ENCODE measurements at regions not wholly inside any gene's neighbourhood (a gene's known extent, or its start where the extent isn't known, plus 50 kb on each side); places are given as distances from the start of the nearest gene placed in this dataset.

DNA sequence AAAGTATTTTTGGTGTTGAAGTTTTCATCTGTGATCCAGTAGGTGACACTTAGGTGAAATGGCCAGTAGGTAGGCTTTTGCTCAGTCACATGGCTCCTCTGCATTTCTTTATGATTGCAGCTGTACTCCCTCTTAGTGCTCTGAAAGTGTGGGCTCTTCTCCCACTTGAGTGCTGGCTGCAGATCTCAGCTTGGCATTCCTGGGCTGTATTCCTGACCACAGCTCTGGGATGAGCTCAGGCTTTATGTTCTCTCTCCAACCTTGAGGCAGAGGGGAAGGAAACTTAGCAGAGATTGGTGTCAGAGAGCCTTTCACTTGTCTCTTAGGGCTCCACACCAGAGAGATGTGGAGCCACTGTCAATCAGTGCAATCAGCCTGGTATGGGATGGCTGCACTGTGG lies 254.3 kb downstream of the NDFIP2 start:
- Mint-ChIP-seq H3K36me3 (no peaks in the 10 kb centered on the region), H3K27ac (no peak overlapping the region), H3K4me3 (no peak overlapping the region), H3K9me3 (no peaks in the 10 kb centered on the region), H3K27me3 (peaks cover 5% of the 10 kb centered on the region), H3K4me1 (no peaks in the 10 kb centered on the region)
- DNase-seq = no peak
- no peak for ATAC-seq (ENCODE audit: low read depth)
- POLR2A ChIA-PET = no interaction called here

DNA sequence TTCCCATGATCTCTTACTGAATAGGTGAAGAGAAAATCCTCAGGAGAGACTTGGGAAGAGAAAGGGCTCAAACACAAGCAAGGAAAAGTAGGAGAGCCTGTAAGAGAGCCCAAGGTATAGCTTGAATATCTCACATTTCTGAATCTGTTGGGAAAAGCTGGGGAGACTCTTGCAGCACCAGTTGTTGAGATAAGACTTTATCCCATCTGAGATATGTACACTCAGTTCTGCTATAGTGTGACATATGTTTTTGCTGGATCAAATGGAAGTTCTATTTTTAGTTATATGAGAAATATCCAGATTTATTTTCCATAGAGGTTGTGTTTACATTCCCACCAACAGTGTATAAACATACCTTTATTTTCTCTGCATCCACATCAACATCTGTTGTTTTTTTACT lies 246.1 kb downstream of the NDFIP2 start:
- ATAC-seq (ENCODE audit: low read depth) (no peak), DNase-seq (no peak)
- H3K27ac Mint-ChIP-seq = no peak overlapping the region
- no peak overlapping the region for H3K4me3 Mint-ChIP-seq
- POLR2A ChIA-PET = no interaction called here
- no peaks in the 10 kb centered on the region for H3K9me3 Mint-ChIP-seq
- peaks cover 5% of the 10 kb centered on the region for H3K27me3 Mint-ChIP-seq
- no peaks in the 10 kb centered on the region for H3K4me1 Mint-ChIP-seq
- no peaks in the 10 kb centered on the region for H3K36me3 Mint-ChIP-seq

DNA sequence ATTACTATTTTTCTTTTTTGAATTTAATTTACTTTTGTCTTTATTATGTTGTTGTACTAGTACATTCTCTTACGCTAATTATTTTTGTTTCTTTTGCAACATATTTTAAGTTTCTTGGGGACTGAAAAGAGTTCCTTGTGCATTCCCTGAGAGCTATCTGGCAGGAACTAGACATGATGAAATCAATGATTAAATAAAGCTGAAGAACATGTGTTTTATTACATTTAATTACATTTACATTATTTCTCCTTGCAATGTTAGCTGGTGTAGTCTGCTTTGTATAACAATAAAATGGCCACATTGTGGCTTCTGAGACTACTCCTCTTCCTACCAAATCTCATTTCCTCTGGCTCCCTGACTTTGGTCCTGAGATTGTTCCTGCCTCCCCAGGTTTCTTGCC lies 244.9 kb downstream of the NDFIP2 start:
- Mint-ChIP-seq H3K4me1 (no peaks in the 10 kb centered on the region), H3K4me3 (no peak overlapping the region), H3K9me3 (no peaks in the 10 kb centered on the region), H3K27me3 (peaks cover 2% of the 10 kb centered on the region), H3K36me3 (no peaks in the 10 kb centered on the region), H3K27ac (no peak overlapping the region)
- DNase-seq (no peak), ATAC-seq (ENCODE audit: low read depth) (no peak)
- POLR2A ChIA-PET = no interaction called here

DNA sequence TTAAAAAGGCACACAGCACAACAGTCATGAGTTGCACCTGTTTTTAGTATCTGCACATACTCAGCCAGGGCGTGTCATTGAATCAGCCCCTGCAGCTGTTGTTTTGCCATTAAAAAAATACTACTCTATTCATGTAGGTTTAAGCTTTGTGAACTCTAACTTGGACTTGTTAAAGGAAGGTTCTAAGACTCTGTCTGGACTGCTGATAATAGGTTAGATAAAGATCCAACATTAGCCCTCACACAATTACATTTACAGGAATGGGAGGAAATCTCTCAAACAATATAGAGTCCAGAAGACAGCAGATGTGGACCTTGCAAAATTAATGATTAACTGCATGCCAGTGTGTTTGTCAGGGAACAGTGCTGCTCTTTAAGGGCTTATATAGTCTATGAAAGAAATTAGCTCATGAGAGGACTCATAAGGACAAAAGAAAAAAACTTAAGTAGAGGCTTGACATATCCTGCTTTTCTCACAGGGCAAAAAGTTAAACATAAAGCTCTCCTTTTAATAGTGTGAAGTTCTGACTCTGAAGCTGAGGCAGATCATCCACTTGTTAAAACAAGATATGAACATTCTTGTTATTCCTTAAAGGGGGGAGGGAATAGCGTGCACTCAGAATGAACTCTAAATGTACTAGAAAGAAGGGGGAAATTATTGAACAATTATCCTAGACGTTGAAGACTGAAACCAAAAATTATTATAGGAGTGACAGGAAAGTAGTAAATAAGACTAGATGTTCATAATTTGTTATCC lies 243.6 kb downstream of the NDFIP2 start:
- Mint-ChIP-seq H3K36me3 (no peaks in the 10 kb centered on the region), H3K9me3 (no peaks in the 10 kb centered on the region), H3K4me3 (no peak overlapping the region), H3K4me1 (no peaks in the 10 kb centered on the region), H3K27ac (no peak overlapping the region), H3K27me3 (peaks cover 2% of the 10 kb centered on the region)
- ATAC-seq (ENCODE audit: low read depth) (no peak), DNase-seq (no peak)
- POLR2A ChIA-PET = no interaction called here

DNA sequence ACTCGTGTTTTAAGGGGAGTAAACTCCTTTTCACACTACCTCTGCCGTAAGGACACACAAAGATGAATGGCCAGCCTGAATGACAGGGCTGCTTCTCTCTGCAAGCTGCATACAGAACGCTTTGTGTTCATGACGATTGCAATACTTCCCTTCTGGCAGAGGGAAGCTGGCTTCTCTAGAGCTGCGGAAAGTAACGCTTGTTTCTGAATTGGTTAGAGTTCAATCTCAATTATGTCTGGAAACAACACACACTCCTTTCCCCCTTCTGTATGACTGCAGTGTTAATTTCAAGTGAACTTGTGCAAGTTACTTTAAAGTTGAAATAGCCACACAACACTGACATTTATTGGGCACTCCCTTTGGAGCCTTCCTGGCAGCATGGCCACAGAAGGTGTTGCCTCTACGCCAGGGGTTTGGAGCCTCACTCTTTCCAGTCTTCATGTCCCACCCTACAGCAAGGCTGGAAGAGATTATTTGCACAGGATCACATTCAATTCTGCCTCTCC lies 242.6 kb downstream of the NDFIP2 start:
- POLR2A ChIA-PET = no interaction called here
- no peaks in the 10 kb centered on the region for H3K36me3 Mint-ChIP-seq
- H3K27me3 Mint-ChIP-seq = peaks cover 2% of the 10 kb centered on the region
- DNase-seq (no peak), ATAC-seq (ENCODE audit: low read depth) (no peak)
- no peak overlapping the region for H3K27ac Mint-ChIP-seq
- H3K9me3 Mint-ChIP-seq = peaks cover 1% of the 10 kb centered on the region
- no peak overlapping the region for H3K4me3 Mint-ChIP-seq
- H3K4me1 Mint-ChIP-seq = no peaks in the 10 kb centered on the region

DNA sequence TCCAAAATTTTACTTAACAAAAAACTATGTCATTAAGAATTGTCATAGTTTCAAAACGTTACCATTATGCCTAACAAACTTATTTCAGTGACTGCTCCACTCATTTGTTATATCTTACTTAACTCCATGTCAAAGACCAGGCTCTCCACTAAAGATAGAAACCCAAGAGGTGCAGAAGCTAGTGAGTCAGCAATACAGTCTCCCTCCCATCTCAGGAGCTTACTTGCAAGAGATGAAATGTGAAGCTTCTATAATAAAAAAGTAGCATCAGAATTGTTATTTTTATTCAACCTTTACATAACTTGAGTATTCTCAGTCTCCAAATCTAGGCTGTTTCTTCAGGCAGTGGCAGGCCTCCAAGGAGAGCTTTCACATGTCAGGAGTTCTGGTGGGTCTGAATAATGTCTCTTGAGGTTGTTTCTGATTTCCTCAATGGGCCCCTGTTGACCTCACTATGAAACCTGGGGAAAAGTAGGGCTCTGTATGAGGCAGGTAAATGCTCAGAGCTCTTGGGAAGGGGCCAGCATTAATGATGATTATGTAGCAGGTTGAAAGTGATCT lies 242.0 kb downstream of the NDFIP2 start:
- Mint-ChIP-seq H3K9me3 (peaks cover 3% of the 10 kb centered on the region), H3K27me3 (peaks cover 2% of the 10 kb centered on the region), H3K4me3 (no peak overlapping the region), H3K27ac (no peak overlapping the region), H3K36me3 (no peaks in the 10 kb centered on the region), H3K4me1 (no peaks in the 10 kb centered on the region)
- no peak for DNase-seq
- POLR2A ChIA-PET = no interaction called here
- no peak for ATAC-seq (ENCODE audit: low read depth)

DNA sequence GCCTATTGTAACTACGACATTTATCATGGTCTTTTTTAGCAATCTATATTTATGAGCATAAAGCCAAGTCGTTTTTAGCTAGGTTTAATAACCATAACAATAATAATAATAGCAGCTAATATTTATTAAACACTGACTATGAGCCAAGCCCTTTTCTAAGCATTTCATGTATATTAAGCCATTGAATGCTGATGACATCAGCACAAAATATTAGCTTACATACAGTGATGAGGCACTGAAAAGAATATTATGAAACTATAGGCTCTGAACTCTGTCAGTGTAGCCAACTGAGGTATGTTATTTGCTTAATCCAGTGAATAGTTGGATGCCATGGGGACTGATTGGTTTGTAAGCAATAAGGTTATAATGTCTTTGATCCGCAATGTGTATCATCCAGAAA lies 235.2 kb downstream of the NDFIP2 start:
- Mint-ChIP-seq H3K9me3 (peaks cover 3% of the 10 kb centered on the region), H3K36me3 (no peaks in the 10 kb centered on the region), H3K27ac (no peak overlapping the region), H3K27me3 (peaks cover 2% of the 10 kb centered on the region), H3K4me1 (no peaks in the 10 kb centered on the region), H3K4me3 (no peak overlapping the region)
- DNase-seq (no peak), ATAC-seq (ENCODE audit: low read depth) (no peak)
- POLR2A ChIA-PET = interaction anchor here (0.6 kb wide), 1 partner anchor 1579 kb away, joined by 3 read pairs; no protein-coding TSS in a partner anchor

DNA sequence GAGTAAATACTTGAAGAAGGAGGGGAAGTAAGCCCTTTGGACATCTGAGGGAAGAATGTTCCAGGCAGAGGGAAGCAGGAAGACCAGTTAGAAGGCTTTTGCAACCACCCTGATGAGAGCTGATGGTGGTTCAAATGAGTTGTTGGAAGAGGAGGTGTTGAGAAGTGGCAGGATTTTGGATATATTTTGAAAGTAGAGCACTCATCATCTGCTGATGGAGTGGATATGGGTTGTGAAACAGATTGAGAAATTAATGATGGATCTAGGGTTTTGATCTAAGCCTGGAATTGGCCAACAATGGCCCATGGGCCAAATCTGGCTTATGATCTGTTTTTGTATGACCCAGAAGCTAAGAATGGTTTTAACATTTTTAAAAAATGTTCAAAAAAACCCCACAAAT lies 230.7 kb downstream of the NDFIP2 start:
- Mint-ChIP-seq H3K27ac (no peak overlapping the region), H3K36me3 (no peaks in the 10 kb centered on the region), H3K9me3 (no peaks in the 10 kb centered on the region), H3K4me3 (no peak overlapping the region), H3K4me1 (no peaks in the 10 kb centered on the region), H3K27me3 (no peaks in the 10 kb centered on the region)
- DNase-seq = no peak
- POLR2A ChIA-PET = no interaction called here
- no peak for ATAC-seq (ENCODE audit: low read depth)

DNA sequence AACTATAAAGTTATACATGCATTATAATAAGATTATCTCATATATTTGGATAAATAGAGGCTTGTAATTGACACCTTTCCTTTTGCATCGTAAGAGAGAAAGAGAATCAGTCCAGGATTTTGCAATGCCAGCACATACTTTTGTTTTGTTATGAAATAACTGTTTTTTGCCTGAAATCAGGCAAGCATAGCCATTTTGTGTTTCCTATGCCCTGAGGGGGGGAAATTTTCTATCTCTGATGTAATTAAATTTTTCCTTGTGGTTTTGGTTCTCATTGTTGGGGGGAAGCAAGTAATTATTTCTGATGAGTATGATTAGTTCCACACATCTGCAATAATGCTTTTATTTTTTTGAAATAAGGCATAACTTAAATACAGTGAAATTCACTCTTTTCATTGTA lies 229.4 kb downstream of the NDFIP2 start:
- Mint-ChIP-seq H3K27ac (no peak overlapping the region), H3K27me3 (no peaks in the 10 kb centered on the region), H3K9me3 (no peaks in the 10 kb centered on the region), H3K4me3 (no peak overlapping the region), H3K36me3 (no peaks in the 10 kb centered on the region), H3K4me1 (no peaks in the 10 kb centered on the region)
- no peak for ATAC-seq (ENCODE audit: low read depth)
- POLR2A ChIA-PET = no interaction called here
- no peak for DNase-seq

DNA sequence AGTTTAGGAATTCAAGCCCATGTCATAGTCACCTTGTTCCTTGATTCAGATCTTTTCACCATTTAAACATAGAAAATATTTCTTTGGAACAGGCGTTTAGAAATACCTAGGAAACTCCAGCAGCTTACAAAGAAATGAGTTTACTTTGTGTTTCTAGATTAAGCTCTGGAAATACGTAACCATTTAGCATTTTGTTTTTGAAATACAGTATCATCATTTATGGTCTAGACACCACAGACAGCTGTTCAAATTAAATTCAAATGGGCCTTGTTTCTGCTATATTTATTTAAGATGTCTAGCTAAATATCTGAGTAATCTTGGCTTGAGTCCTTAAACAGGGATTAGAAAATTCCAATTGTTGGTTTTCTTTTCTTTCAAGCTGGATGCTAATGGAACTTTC lies 228.5 kb downstream of the NDFIP2 start:
- no peak overlapping the region for H3K27ac Mint-ChIP-seq
- no peaks in the 10 kb centered on the region for H3K9me3 Mint-ChIP-seq
- POLR2A ChIA-PET = no interaction called here
- no peak overlapping the region for H3K4me3 Mint-ChIP-seq
- no peaks in the 10 kb centered on the region for H3K4me1 Mint-ChIP-seq
- no peaks in the 10 kb centered on the region for H3K36me3 Mint-ChIP-seq
- H3K27me3 Mint-ChIP-seq = no peaks in the 10 kb centered on the region
- ATAC-seq (ENCODE audit: low read depth) (no peak), DNase-seq (no peak)

DNA sequence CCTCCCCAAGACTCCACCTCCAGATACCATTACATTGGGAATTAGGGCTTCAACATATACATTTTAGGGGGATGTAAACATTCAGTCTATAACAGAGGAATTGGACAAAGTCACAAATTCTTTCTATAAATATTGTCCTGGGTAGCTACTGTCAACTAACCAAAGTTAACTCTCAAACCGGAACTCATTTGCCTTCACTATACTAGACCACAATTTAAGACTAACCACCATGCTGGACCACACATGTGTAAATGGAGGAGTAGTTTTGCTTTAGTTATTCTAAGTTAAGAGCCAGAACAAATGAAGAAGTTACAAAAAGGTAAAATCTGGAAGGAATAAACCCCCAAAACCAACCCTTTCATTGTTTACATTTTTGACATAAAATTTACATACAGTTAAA lies 222.8 kb downstream of the NDFIP2 start:
- Mint-ChIP-seq H3K9me3 (no peaks in the 10 kb centered on the region), H3K4me1 (no peaks in the 10 kb centered on the region), H3K36me3 (no peaks in the 10 kb centered on the region), H3K4me3 (no peak overlapping the region), H3K27ac (no peak overlapping the region), H3K27me3 (no peaks in the 10 kb centered on the region)
- DNase-seq (no peak), ATAC-seq (ENCODE audit: low read depth) (no peak)
- POLR2A ChIA-PET = no interaction called here

DNA sequence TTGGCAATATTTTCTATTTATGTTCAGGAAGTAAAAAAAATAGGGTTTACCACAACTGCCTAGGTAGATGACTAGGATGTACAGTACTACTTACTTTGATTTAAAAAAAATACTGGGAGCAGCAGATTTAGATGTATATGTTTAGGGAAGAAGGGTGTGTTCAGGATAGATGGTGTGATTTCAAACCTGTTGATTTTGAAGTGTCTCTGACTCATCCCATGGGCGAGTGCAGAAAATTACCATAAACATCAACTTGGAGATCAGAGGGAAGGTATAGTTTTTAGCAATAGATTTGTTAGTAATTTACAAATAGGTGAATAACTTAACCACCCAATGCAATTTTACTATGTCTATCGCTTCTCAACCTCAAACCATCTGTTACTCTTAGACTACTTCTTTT lies 214.8 kb downstream of the NDFIP2 start:
- ATAC-seq (ENCODE audit: low read depth) = no peak
- POLR2A ChIA-PET = no interaction called here
- no peaks in the 10 kb centered on the region for H3K27me3 Mint-ChIP-seq
- H3K4me1 Mint-ChIP-seq = no peaks in the 10 kb centered on the region
- no peaks in the 10 kb centered on the region for H3K36me3 Mint-ChIP-seq
- no peak overlapping the region for H3K4me3 Mint-ChIP-seq
- no peak overlapping the region for H3K27ac Mint-ChIP-seq
- H3K9me3 Mint-ChIP-seq = no peaks in the 10 kb centered on the region
- no peak for DNase-seq

DNA sequence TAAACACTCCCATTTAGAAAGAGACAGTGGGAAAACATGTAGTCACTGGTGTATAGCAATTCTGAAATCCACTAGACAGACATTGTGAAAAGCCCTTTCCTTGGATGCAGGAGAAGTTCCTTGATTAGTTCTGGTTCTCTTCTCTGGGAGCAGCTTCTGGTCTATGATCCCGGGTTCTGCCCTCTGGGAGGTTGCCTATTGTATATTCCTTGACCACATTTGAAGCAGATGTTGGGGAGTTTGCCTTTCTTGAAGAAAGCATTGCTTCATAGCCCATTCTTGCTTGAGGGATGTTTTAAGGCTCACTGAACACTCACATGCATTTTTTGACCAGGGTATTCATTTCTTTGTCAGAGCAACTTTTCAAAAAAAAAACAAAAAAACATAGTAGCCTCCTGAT lies 211.9 kb downstream of the NDFIP2 start:
- Mint-ChIP-seq H3K9me3 (no peaks in the 10 kb centered on the region), H3K27ac (no peak overlapping the region), H3K36me3 (no peaks in the 10 kb centered on the region), H3K4me1 (no peaks in the 10 kb centered on the region), H3K4me3 (no peak overlapping the region), H3K27me3 (no peaks in the 10 kb centered on the region)
- ATAC-seq (ENCODE audit: low read depth) = no peak
- POLR2A ChIA-PET = no interaction called here
- no peak for DNase-seq

DNA sequence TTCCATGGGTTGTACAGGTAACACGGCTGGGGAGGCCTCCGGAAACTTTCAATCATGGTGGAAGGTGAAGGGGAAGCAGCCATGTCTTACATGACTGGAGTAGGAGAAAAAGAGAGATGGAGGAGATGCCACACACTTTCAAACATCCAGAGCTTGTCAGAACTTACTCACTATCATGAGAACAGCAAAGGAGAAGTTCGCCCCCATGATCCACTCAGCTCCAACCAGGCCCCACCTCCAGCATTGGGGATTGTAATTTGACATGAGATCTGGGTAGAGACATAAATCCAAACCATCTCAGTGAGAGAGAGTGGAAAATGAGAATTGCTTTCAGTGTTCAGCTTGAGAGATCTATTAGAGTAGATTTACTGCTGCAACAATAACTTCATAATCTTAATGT lies 210.9 kb downstream of the NDFIP2 start:
- Mint-ChIP-seq H3K4me1 (no peaks in the 10 kb centered on the region), H3K4me3 (no peak overlapping the region)
- POLR2A ChIA-PET = no interaction called here

More for the DNA sequence above, 210.9 kb downstream of the NDFIP2 start:
- Mint-ChIP-seq H3K36me3 (no peaks in the 10 kb centered on the region), H3K9me3 (no peaks in the 10 kb centered on the region), H3K27ac (no peak overlapping the region), H3K27me3 (no peaks in the 10 kb centered on the region)
- ATAC-seq (ENCODE audit: low read depth) (no peak), DNase-seq (no peak)

All from activated naive CD8-positive, alpha-beta T cell treated with anti-CD3 and anti-CD28 coated beads, Interleukin-2, amount 10 ng/mL, durations not matched to agents 7 days and 5 days (primary cell).